ENCODE measurements at regions not wholly inside any gene's neighbourhood (a gene's known extent, or its start where the extent isn't known, plus 50 kb on each side); places are given as distances from the start of the nearest gene placed in this dataset.

- TF ChIP-seq, protein P1, sequence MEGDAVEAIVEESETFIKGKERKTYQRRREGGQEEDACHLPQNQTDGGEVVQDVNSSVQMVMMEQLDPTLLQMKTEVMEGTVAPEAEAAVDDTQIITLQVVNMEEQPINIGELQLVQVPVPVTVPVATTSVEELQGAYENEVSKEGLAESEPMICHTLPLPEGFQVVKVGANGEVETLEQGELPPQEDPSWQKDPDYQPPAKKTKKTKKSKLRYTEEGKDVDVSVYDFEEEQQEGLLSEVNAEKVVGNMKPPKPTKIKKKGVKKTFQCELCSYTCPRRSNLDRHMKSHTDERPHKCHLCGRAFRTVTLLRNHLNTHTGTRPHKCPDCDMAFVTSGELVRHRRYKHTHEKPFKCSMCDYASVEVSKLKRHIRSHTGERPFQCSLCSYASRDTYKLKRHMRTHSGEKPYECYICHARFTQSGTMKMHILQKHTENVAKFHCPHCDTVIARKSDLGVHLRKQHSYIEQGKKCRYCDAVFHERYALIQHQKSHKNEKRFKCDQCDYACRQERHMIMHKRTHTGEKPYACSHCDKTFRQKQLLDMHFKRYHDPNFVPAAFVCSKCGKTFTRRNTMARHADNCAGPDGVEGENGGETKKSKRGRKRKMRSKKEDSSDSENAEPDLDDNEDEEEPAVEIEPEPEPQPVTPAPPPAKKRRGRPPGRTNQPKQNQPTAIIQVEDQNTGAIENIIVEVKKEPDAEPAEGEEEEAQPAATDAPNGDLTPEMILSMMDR (IDR thresholded peaks at IDR 0.05) = no peak
- TF ChIP-seq POLR2A (IDR thresholded peaks at IDR 0.05) = no peak
Measured at GRCh38 chr18:76285866-76286265, 209.2 kb downstream of the ZNF516 start.
